GM12892 (cell line): ENCODE measurements at regions not wholly inside any gene's neighbourhood (a gene's known extent, or its start where the extent isn't known, plus 50 kb on each side); places are given as distances from the start of the nearest gene placed in this dataset.
"Not testable (repeated sequence)": the region's sequence is repeated elsewhere in the genome, so short reads cannot be mapped to it uniquely, and the experiment has no call there.

Experiments
- POLR2A ChIP-seq: IDR thresholded peaks from 2 replicates; pipeline ENCODE4 v1.6.1; 2011; ENCODE audit warnings: low read depth, low read length, control low read depth
- POLR2AphosphoS5 ChIP-seq: IDR thresholded peaks from 2 replicates; pipeline ENCODE4 v1.6.1; 2011; ENCODE audit warnings: low read depth, low read length, control low read depth
- TAF1 ChIP-seq: IDR thresholded peaks from 2 replicates; pipeline ENCODE4 v1.6.1; 2011; ENCODE audit warnings: low read depth, mild to moderate bottlenecking, control low read depth, low read length, borderline replicate concordance

GRCh38 chr2:23056846-23057245, 328.1 kb upstream of the KLHL29 start:
- TF ChIP-seq POLR2A, POLR2AphosphoS5, TAF1: not testable (repeated sequence)
